MM.1S (cell line): ENCODE measurements at regions not wholly inside any gene's neighbourhood (a gene's known extent, or its start where the extent isn't known, plus 50 kb on each side); places are given as distances from the start of the nearest gene placed in this dataset.

Experiments used
- DNase-seq: peaks from one replicate; pipeline ENCODE4 v3.0.0-alpha.2; 2015
- H2AFZ ChIP-seq: fragments of 300-600 bp; sonication (generic); 2 replicates; pipeline ENCODE4 v1.6.0; 2016; ENCODE audit warnings: antibody characterized with exemption, low read length
- H3F3A ChIP-seq: fragments of 300-600 bp; sonication (generic); 2 replicates; pipeline ENCODE4 v1.6.1; 2016; ENCODE audit warnings: mild to moderate bottlenecking, antibody characterized with exemption, low read length, moderate library complexity, mixed read lengths; ENCODE audit not compliant: insufficient read depth
- H3K27ac ChIP-seq: fragments of 300-600 bp; sonication (generic); 2 replicates; pipeline ENCODE4 v1.5.1; 2016; ENCODE audit warnings: mild to moderate bottlenecking, low read length
- H3K27me3 ChIP-seq: fragments of 300-600 bp; sonication (generic); replicated peaks from 2 replicates; pipeline ENCODE4 v1.6.0; 2016; ENCODE audit warnings: low read length; ENCODE audit not compliant: insufficient read depth
- H3K36me3 ChIP-seq: fragments of 300-600 bp; sonication (generic); replicated peaks from 2 replicates; pipeline ENCODE4 v1.6.1; 2016; ENCODE audit warnings: mild to moderate bottlenecking, low read length, mixed read lengths; ENCODE audit not compliant: insufficient read depth
- H3K4me1 ChIP-seq: fragments of 300-600 bp; sonication (generic); 2 replicates; pipeline ENCODE4 v1.6.1; 2016; ENCODE audit warnings: low read length, mixed read lengths
- H3K4me2 ChIP-seq: fragments of 300-600 bp; sonication (generic); 2 replicates; pipeline ENCODE4 v1.6.0; 2016; ENCODE audit warnings: low read depth, low read length
- H3K4me3 ChIP-seq: fragments of 300-600 bp; sonication (generic); 2 replicates; pipeline ENCODE4 v1.5.1; 2016; ENCODE audit warnings: low read length, mixed read lengths
- H3K79me2 ChIP-seq: fragments of 300-600 bp; sonication (generic); 2 replicates; pipeline ENCODE4 v1.6.1; 2016; ENCODE audit warnings: mixed run types, low read length, mixed read lengths
- H3K9ac ChIP-seq: fragments of 300-600 bp; sonication (generic); 2 replicates; pipeline ENCODE4 v1.6.1; 2016; ENCODE audit warnings: low read length, mixed read lengths
- H3K9me2 ChIP-seq: fragments of 300-600 bp; sonication (generic); replicated peaks from 2 replicates; pipeline ENCODE4 v1.6.1; 2016; ENCODE audit warnings: mild to moderate bottlenecking, low read length, mixed read lengths; ENCODE audit not compliant: insufficient read depth
- H3K9me3 ChIP-seq: fragments of 300-600 bp; sonication (generic); replicated peaks from 2 replicates; pipeline ENCODE4 v1.6.1; 2016; ENCODE audit warnings: mild to moderate bottlenecking, low read length, mixed read lengths; ENCODE audit not compliant: insufficient read depth
- H4K20me1 ChIP-seq: fragments of 300-600 bp; sonication (generic); 2 replicates; pipeline ENCODE4 v1.6.1; 2016; ENCODE audit warnings: mild to moderate bottlenecking, low read length, moderate library complexity, mixed read lengths; ENCODE audit not compliant: insufficient read depth
- CTCF ChIP-seq: fragments of 300-600 bp; sonication (generic); IDR thresholded peaks from 2 replicates; pipeline ENCODE4 v1.5.1; 2016; ENCODE audit warnings: antibody characterized with exemption, low read length, mixed read lengths
- EZH2 ChIP-seq: fragments of 300-600 bp; sonication (generic); optimal IDR thresholded peaks from 2 replicates; pipeline ENCODE3; 2017; ENCODE audit warnings: low read depth, mild to moderate bottlenecking, antibody characterized with exemption, low read length, mixed read lengths
- EZH2phosphoT487 ChIP-seq: fragments of 300-600 bp; sonication (generic); IDR thresholded peaks from 2 replicates; pipeline ENCODE4 v1.6.1; 2018; ENCODE audit warnings: antibody characterized with exemption, low read length

- no peaks in the 10 kb centered on the region for H3K9me3 ChIP-seq
- H3K79me2 ChIP-seq = no peaks in the 10 kb centered on the region
- H3K9ac ChIP-seq = no peak overlapping the region
- H3K4me3 ChIP-seq = no peak overlapping the region
- no peak overlapping the region for H2AFZ ChIP-seq
- no peaks in the 10 kb centered on the region for H3K36me3 ChIP-seq
- TF ChIP-seq CTCF (no peak), EZH2 (no peak), EZH2phosphoT487 (no peak)
- no peaks in the 10 kb centered on the region for H3K27me3 ChIP-seq
- H4K20me1 ChIP-seq = no peaks in the 10 kb centered on the region
- no peak overlapping the region for H3K4me2 ChIP-seq
- no peaks in the 10 kb centered on the region for H3K4me1 ChIP-seq
- H3K9me2 ChIP-seq = no peaks in the 10 kb centered on the region
- no peaks in the 10 kb centered on the region for H3F3A ChIP-seq
- H3K27ac ChIP-seq = no peak overlapping the region
- no peak for DNase-seq
These were observed 256.0 kb upstream of the ZMIZ1 start for GRCh38 chr10:78812571-78813318.

GRCh38 chr10:78813526-78813925 is 255.2 kb upstream of the ZMIZ1 start:
- no peaks in the 10 kb centered on the region for H3K36me3 ChIP-seq
- H3K9me3 ChIP-seq = no peaks in the 10 kb centered on the region
- no peaks in the 10 kb centered on the region for H3F3A ChIP-seq
- H3K27me3 ChIP-seq = no peaks in the 10 kb centered on the region
- no peak overlapping the region for H3K4me3 ChIP-seq
- no peak overlapping the region for H3K27ac ChIP-seq
- no peaks in the 10 kb centered on the region for H3K4me1 ChIP-seq
- no peaks in the 10 kb centered on the region for H3K79me2 ChIP-seq
- H4K20me1 ChIP-seq = no peaks in the 10 kb centered on the region
- no peaks in the 10 kb centered on the region for H3K9me2 ChIP-seq
- no peak overlapping the region for H3K9ac ChIP-seq
- no peak overlapping the region for H2AFZ ChIP-seq
- TF ChIP-seq CTCF (no peak), EZH2phosphoT487 (no peak), EZH2 (no peak)
- no peak for DNase-seq
- no peak overlapping the region for H3K4me2 ChIP-seq

- H3K4me1 ChIP-seq = no peaks in the 10 kb centered on the region
- no peak for DNase-seq
- no peak for TF ChIP-seq CTCF
- TF ChIP-seq EZH2 = no peak
- no peak for TF ChIP-seq EZH2phosphoT487
- H3K4me2 ChIP-seq = no peak overlapping the region
- no peak overlapping the region for H3K4me3 ChIP-seq
- H2AFZ ChIP-seq = no peak overlapping the region
- no peaks in the 10 kb centered on the region for H3K9me2 ChIP-seq
- H3K9me3 ChIP-seq = no peaks in the 10 kb centered on the region
- H4K20me1 ChIP-seq = no peaks in the 10 kb centered on the region
- no peak overlapping the region for H3K27ac ChIP-seq
- H3K79me2 ChIP-seq = no peaks in the 10 kb centered on the region
- no peaks in the 10 kb centered on the region for H3F3A ChIP-seq
- H3K9ac ChIP-seq = no peak overlapping the region
- no peaks in the 10 kb centered on the region for H3K36me3 ChIP-seq
- no peaks in the 10 kb centered on the region for H3K27me3 ChIP-seq
These were observed 254.8 kb upstream of the ZMIZ1 start for GRCh38 chr10:78813998-78814399.
